ENCODE measurements at regions not wholly inside any gene's neighbourhood (a gene's known extent, or its start where the extent isn't known, plus 50 kb on each side); places are given as distances from the start of the nearest gene placed in this dataset.

DNA sequence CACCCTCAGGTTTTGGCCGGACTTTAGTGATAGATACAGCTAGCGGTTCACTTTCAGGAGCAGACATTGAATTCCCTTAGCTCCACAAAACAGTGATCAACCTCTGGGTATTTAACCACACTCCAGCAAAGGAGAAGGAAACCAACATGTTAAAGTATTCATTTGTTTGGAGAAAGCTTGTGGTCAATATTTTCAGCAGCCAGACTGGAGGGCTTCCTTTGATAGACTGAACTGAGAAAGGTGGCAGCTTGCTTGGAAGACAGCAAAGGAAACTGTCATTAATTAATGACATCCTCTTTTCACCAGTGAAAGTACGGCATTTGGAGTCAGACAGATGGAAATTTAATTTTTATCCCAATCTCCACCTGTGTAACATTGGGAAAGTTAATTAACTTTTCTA, 289.1 kb upstream of the CLNK start:
- no peaks in the 10 kb centered on the region for H3K36me3 ChIP-seq (ENCODE audit: control insufficient read depth, insufficient read depth, low read length)
- H3K4me1 ChIP-seq, result no peaks in the 10 kb centered on the region
- no peak overlapping the region for H3K4me2 ChIP-seq (ENCODE audit: low read length)
- no peak overlapping the region for H3K27ac ChIP-seq
- no peak overlapping the region for H2AFZ ChIP-seq
- no peaks in the 10 kb centered on the region for H3K79me2 ChIP-seq
- H3K9ac ChIP-seq, result no peak overlapping the region
- TF ChIP-seq, protein P1, sequence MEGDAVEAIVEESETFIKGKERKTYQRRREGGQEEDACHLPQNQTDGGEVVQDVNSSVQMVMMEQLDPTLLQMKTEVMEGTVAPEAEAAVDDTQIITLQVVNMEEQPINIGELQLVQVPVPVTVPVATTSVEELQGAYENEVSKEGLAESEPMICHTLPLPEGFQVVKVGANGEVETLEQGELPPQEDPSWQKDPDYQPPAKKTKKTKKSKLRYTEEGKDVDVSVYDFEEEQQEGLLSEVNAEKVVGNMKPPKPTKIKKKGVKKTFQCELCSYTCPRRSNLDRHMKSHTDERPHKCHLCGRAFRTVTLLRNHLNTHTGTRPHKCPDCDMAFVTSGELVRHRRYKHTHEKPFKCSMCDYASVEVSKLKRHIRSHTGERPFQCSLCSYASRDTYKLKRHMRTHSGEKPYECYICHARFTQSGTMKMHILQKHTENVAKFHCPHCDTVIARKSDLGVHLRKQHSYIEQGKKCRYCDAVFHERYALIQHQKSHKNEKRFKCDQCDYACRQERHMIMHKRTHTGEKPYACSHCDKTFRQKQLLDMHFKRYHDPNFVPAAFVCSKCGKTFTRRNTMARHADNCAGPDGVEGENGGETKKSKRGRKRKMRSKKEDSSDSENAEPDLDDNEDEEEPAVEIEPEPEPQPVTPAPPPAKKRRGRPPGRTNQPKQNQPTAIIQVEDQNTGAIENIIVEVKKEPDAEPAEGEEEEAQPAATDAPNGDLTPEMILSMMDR (IDR thresholded peaks at IDR 0.05), result no peak
- H3K9me3 ChIP-seq (ENCODE audit: control insufficient read depth, low read length), result no peaks in the 10 kb centered on the region
- no peak overlapping the region for H3K4me3 ChIP-seq (ENCODE audit: low read depth, low read length)
- H3K27me3 ChIP-seq (ENCODE audit: control insufficient read depth, insufficient read depth, low read length), result no peaks in the 10 kb centered on the region

- Histone ChIP-seq H3K4me3 (ENCODE audit: low read depth, low read length) (no peak overlapping the region), H2AFZ (no peak overlapping the region), H3K9ac (no peak overlapping the region), H3K27ac (no peak overlapping the region), H3K4me1 (no peaks in the 10 kb centered on the region), H3K27me3 (ENCODE audit: control insufficient read depth, insufficient read depth, low read length) (no peaks in the 10 kb centered on the region), H3K36me3 (ENCODE audit: control insufficient read depth, insufficient read depth, low read length) (no peaks in the 10 kb centered on the region), H3K9me3 (ENCODE audit: control insufficient read depth, low read length) (no peaks in the 10 kb centered on the region), H3K4me2 (ENCODE audit: low read length) (no peak overlapping the region), H3K79me2 (no peaks in the 10 kb centered on the region)
- TF ChIP-seq, protein P1 (IDR thresholded peaks at IDR 0.05), result no peak
These were observed 287.3 kb upstream of the CLNK start for GRCh38 chr4:10971800-10972401.

GRCh38 chr4:10965196-10965595, 280.6 kb upstream of the CLNK start:
- Histone ChIP-seq H3K27me3 (ENCODE audit: control insufficient read depth, insufficient read depth, low read length) (no peaks in the 10 kb centered on the region), H3K9ac (no peak overlapping the region), H3K79me2 (no peaks in the 10 kb centered on the region), H3K27ac (no peak overlapping the region), H2AFZ (no peak overlapping the region), H3K4me1 (no peaks in the 10 kb centered on the region), H3K36me3 (ENCODE audit: control insufficient read depth, insufficient read depth, low read length) (no peaks in the 10 kb centered on the region), H3K4me3 (ENCODE audit: low read depth, low read length) (no peak overlapping the region), H3K9me3 (ENCODE audit: control insufficient read depth, low read length) (no peaks in the 10 kb centered on the region), H3K4me2 (ENCODE audit: low read length) (no peak overlapping the region)
- TF ChIP-seq, protein P1 (IDR thresholded peaks at IDR 0.05), result no peak

GRCh38 chr4:10963958-10964703, 279.6 kb upstream of the CLNK start:
- Histone ChIP-seq H3K79me2 (no peaks in the 10 kb centered on the region), H3K27ac (no peak overlapping the region), H3K36me3 (ENCODE audit: control insufficient read depth, insufficient read depth, low read length) (no peaks in the 10 kb centered on the region), H3K4me3 (ENCODE audit: low read depth, low read length) (no peak overlapping the region), H3K4me1 (no peaks in the 10 kb centered on the region), H2AFZ (no peak overlapping the region), H3K4me2 (ENCODE audit: low read length) (no peak overlapping the region), H3K27me3 (ENCODE audit: control insufficient read depth, insufficient read depth, low read length) (no peaks in the 10 kb centered on the region), H3K9ac (no peak overlapping the region), H3K9me3 (ENCODE audit: control insufficient read depth, low read length) (no peaks in the 10 kb centered on the region)
- TF ChIP-seq, protein P1 (IDR thresholded peaks at IDR 0.05), result no peak

DNA sequence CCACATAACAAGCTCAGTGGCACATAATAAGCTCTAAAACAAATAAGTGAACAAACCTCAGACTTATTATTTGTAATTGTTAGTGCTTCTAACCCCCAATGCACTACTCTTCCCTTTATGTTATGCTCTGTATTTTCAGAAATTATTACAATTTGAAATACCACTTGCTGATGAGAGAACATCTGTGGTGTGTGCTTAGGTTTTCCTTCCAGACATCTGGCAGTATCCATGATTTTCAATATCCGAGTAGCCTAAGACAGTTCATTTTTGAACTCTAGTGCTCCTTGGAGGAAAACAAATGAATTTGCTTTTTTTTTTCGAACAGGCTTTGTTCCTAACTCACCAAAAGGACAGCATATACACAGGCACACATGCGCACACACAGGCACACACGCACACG, 278.7 kb upstream of the CLNK start:
- no peaks in the 10 kb centered on the region for H3K27me3 ChIP-seq (ENCODE audit: control insufficient read depth, insufficient read depth, low read length)
- H3K79me2 ChIP-seq, result no peaks in the 10 kb centered on the region
- no peak overlapping the region for H3K27ac ChIP-seq
- H3K4me1 ChIP-seq, result no peaks in the 10 kb centered on the region
- no peak overlapping the region for H3K4me2 ChIP-seq (ENCODE audit: low read length)
- no peak overlapping the region for H2AFZ ChIP-seq
- H3K9ac ChIP-seq, result no peak overlapping the region
- TF ChIP-seq, protein P1 (IDR thresholded peaks at IDR 0.05), result no peak
- no peak overlapping the region for H3K4me3 ChIP-seq (ENCODE audit: low read depth, low read length)
- no peaks in the 10 kb centered on the region for H3K36me3 ChIP-seq (ENCODE audit: control insufficient read depth, insufficient read depth, low read length)
- H3K9me3 ChIP-seq (ENCODE audit: control insufficient read depth, low read length), result no peaks in the 10 kb centered on the region
